Endothelial cell of umbilical vein (primary cell): ENCODE measurements at regions not wholly inside any gene's neighbourhood (a gene's known extent, or its start where the extent isn't known, plus 50 kb on each side); places are given as distances from the start of the nearest gene placed in this dataset.

Experiments used
- EZH2 ChIP-seq: IDR thresholded peaks from 2 replicates; pipeline ENCODE4 v1.6.1; 2012; ENCODE audit warnings: borderline replicate concordance, low read depth, mild to moderate bottlenecking, moderate library complexity, low read length, inconsistent platforms; ENCODE audit not compliant: severe bottlenecking
- FOS ChIP-seq: IDR thresholded peaks from 2 replicates; pipeline ENCODE4 v1.6.1; 2011; ENCODE audit warnings: mild to moderate bottlenecking, low read length, moderate library complexity, borderline replicate concordance; ENCODE audit not compliant: insufficient read depth
- MYC ChIP-seq: IDR thresholded peaks from one replicate; pipeline ENCODE4 v1.6.1; 2011; ENCODE audit warnings: mild to moderate bottlenecking, low read depth, low read length
- POLR2A ChIP-seq: IDR thresholded peaks from 2 replicates; pipeline ENCODE4 v1.6.1; 2012; ENCODE audit warnings: low read depth, mild to moderate bottlenecking, control low read depth, low read length
- TF ChIP-seq, protein P1 (sequence below), 2 donors: IDR thresholded peaks; 1 replicate in 1 of 2; 2 replicates in 1 of 2; pipeline ENCODE4 v1.5.1; 2011; ENCODE audit warnings: low read length in 2 of 2, mild to moderate bottlenecking in 2 of 2, moderate library complexity in 2 of 2, control low read depth in 1 of 2, inconsistent platforms in 1 of 2, low read depth in 1 of 2; ENCODE audit not compliant: insufficient read depth in 1 of 2; ENCODE audit errors: extremely low read depth in 1 of 2

DNA sequence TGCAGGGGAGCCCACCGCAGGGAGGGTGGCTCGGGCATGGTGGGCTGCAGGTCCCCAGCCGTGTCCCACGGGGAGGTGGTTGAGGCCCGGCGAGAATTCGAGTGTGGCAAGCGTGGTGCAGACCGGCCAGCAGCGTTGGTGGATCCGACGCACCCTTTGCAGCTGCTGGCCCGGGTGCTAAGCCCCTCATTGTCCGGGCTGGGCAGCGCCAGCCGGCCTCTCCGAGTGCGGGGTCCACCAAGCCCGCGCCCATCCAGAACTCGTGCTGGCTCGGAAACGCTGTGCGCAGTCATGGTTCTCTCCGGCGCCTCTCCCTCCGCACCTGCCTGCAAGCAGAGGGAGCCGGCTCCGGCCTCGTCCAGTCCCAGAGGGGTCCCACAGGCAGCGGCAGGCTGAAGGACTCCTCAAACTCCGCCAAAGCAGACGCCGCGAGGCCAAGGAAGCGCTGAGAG is 177.0 kb upstream of the SLC35G4 start:
- TF ChIP-seq POLR2A (no peak), MYC (no peak), EZH2 (no peak), FOS (no peak)
- TF ChIP-seq, protein P1, sequence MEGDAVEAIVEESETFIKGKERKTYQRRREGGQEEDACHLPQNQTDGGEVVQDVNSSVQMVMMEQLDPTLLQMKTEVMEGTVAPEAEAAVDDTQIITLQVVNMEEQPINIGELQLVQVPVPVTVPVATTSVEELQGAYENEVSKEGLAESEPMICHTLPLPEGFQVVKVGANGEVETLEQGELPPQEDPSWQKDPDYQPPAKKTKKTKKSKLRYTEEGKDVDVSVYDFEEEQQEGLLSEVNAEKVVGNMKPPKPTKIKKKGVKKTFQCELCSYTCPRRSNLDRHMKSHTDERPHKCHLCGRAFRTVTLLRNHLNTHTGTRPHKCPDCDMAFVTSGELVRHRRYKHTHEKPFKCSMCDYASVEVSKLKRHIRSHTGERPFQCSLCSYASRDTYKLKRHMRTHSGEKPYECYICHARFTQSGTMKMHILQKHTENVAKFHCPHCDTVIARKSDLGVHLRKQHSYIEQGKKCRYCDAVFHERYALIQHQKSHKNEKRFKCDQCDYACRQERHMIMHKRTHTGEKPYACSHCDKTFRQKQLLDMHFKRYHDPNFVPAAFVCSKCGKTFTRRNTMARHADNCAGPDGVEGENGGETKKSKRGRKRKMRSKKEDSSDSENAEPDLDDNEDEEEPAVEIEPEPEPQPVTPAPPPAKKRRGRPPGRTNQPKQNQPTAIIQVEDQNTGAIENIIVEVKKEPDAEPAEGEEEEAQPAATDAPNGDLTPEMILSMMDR (IDR thresholded peaks at IDR 0.05; ENCODE audit: extremely low read depth in 1 of 2, insufficient read depth in 1 of 2, low read depth in 1 of 2, low read length in 2 of 2), result no peak
